Fibroblast of lung (primary cell): ENCODE measurements at regions not wholly inside any gene's neighbourhood (a gene's known extent, or its start where the extent isn't known, plus 50 kb on each side); places are given as distances from the start of the nearest gene placed in this dataset.

Source experiments
- DNase-seq, 2 donors: peaks; one replicate each; pipeline versions ENCODE4 v3.0.0 to v3.0.0-alpha.2; 2010; ENCODE audit warnings: low read depth in 2 of 2
- H2AFZ ChIP-seq: 2 replicates; pipeline ENCODE4 v1.5.1; 2012; ENCODE audit warnings: low read length, control low read depth, inconsistent platforms
- H3K27ac ChIP-seq: 2 replicates; pipeline ENCODE4 v1.5.1; 2011; ENCODE audit warnings: low read length, control low read depth; ENCODE audit not compliant: insufficient read depth
- H3K27me3 ChIP-seq: 2 replicates; pipeline ENCODE4 v1.5.1; 2011; ENCODE audit warnings: mild to moderate bottlenecking, low read length; ENCODE audit not compliant: control insufficient read depth, insufficient read depth
- H3K36me3 ChIP-seq: 2 replicates; pipeline ENCODE4 v1.5.1; 2011; ENCODE audit warnings: low read length; ENCODE audit not compliant: control insufficient read depth, insufficient read depth
- H3K4me1 ChIP-seq: 2 replicates; pipeline ENCODE4 v1.5.1; 2011; ENCODE audit warnings: low read length; ENCODE audit not compliant: control insufficient read depth, insufficient read depth; ENCODE audit errors: extremely low read depth
- H3K4me2 ChIP-seq: 2 replicates; pipeline ENCODE4 v1.5.1; 2011; ENCODE audit warnings: low read length, control low read depth; ENCODE audit not compliant: insufficient read depth; ENCODE audit errors: extremely low read depth
- H3K4me3 ChIP-seq, 4 experiments: fragments of 200-600 bp in 1 of 4; sonication (generic) in 1 of 4; replicated peaks in 1 of 4; 2 replicates each; pipeline ENCODE4 v1.5.1; 2011 to 2016; ENCODE audit warnings: low read length in 4 of 4, low read depth in 3 of 4, mild to moderate bottlenecking in 3 of 4, control low read depth in 2 of 4, inconsistent platforms in 1 of 4, mixed read lengths in 1 of 4; ENCODE audit not compliant: insufficient read depth in 1 of 4; ENCODE audit errors: control extremely low read depth in 1 of 4
- H3K79me2 ChIP-seq: 2 replicates; pipeline ENCODE4 v1.5.1; 2012; ENCODE audit warnings: mild to moderate bottlenecking, low read length, inconsistent platforms; ENCODE audit not compliant: control insufficient read depth, insufficient read depth
- H3K9ac ChIP-seq: 2 replicates; pipeline ENCODE4 v1.5.1; 2011; ENCODE audit warnings: mild to moderate bottlenecking, low read length, control low read depth; ENCODE audit not compliant: insufficient read depth
- H3K9me3 ChIP-seq: 2 replicates; pipeline ENCODE4 v1.5.1; 2012; ENCODE audit warnings: low read depth, low read length; ENCODE audit not compliant: control insufficient read depth, insufficient read depth
- H4K20me1 ChIP-seq: 2 replicates; pipeline ENCODE4 v1.5.1; 2011; ENCODE audit warnings: low read length; ENCODE audit not compliant: control insufficient read depth, insufficient read depth; ENCODE audit errors: extremely low read depth
- EZH2 ChIP-seq: IDR thresholded peaks from 2 replicates; pipeline ENCODE4 v1.5.1; 2012; ENCODE audit warnings: low read length, control low read depth, mild to moderate bottlenecking; ENCODE audit errors: missing control alignments
- TF ChIP-seq, protein P1 (sequence below), 2 donors: IDR thresholded peaks in 1 of 2; conservative IDR thresholded peaks in 1 of 2; 1 replicate in 1 of 2; 2 replicates in 1 of 2; pipeline ENCODE4 v1.5.1; 2011 to 2012; ENCODE audit warnings: low read length in 2 of 2, control low read depth in 1 of 2, inconsistent platforms in 1 of 2, low read depth in 1 of 2, mild to moderate bottlenecking in 1 of 2

DNA sequence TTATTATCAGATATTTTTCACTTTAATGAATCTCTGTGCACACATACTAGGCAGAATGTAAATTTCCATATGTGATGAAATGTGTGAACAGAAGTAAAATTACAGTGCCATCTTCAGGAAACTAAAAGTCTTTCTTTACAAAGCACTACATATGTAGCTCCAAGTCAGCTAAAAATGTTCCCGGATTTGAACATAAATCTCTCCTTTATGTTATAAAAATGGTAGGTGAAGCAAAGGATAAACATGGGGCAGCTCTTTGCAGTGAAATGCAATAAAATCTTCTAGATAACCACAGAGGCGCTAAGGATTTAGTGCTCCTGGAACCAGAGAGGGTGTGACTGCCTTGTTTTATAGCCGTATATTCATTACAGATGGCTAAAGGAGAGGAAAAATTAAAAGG, 104.9 kb upstream of the C7orf33 start:
- Histone ChIP-seq H2AFZ (no peak overlapping the region), H3K4me2 (no peak overlapping the region), H3K9me3 (no peaks in the 10 kb centered on the region), H3K27me3 (no peaks in the 10 kb centered on the region), H3K4me1 (no peaks in the 10 kb centered on the region), H3K27ac (no peak overlapping the region), H3K79me2 (no peaks in the 10 kb centered on the region), H3K36me3 (no peaks in the 10 kb centered on the region), H3K4me3 (no peak overlapping the region), H3K9ac (no peak overlapping the region), H4K20me1 (no peaks in the 10 kb centered on the region)
- DNase-seq, result no peak
- TF ChIP-seq, protein P1, sequence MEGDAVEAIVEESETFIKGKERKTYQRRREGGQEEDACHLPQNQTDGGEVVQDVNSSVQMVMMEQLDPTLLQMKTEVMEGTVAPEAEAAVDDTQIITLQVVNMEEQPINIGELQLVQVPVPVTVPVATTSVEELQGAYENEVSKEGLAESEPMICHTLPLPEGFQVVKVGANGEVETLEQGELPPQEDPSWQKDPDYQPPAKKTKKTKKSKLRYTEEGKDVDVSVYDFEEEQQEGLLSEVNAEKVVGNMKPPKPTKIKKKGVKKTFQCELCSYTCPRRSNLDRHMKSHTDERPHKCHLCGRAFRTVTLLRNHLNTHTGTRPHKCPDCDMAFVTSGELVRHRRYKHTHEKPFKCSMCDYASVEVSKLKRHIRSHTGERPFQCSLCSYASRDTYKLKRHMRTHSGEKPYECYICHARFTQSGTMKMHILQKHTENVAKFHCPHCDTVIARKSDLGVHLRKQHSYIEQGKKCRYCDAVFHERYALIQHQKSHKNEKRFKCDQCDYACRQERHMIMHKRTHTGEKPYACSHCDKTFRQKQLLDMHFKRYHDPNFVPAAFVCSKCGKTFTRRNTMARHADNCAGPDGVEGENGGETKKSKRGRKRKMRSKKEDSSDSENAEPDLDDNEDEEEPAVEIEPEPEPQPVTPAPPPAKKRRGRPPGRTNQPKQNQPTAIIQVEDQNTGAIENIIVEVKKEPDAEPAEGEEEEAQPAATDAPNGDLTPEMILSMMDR (conservative IDR thresholded peaks at IDR 0.05 in 1 of 2, IDR thresholded peaks at IDR 0.05 in 1 of 2; ENCODE audit: low read depth in 1 of 2, low read length in 2 of 2), result no peak
- TF ChIP-seq EZH2, result no peak

DNA sequence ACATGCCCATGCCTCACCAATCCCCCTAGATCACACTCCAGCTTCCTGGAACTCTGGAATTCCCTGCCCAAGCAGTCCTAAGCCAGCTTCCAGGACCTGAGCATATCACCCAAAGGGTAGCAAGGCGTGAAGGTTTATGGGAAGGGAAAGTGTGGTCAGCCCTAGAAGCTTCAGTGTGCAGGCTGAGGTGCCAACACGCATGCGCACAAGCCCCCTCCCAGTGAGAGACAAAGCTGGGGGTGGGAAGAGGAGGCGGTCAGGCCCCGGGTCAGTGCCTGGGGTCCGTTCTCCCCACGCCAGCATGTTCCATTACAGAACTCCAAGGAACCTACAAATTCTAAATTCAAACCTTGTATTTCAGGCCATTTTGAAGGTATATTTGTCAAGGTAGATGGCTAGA, 103.6 kb upstream of the C7orf33 start:
- Histone ChIP-seq H3K27ac (no peak overlapping the region), H3K36me3 (no peaks in the 10 kb centered on the region), H3K4me3 (no peak overlapping the region), H3K9ac (no peak overlapping the region), H3K4me1 (no peaks in the 10 kb centered on the region), H2AFZ (no peak overlapping the region), H3K9me3 (no peaks in the 10 kb centered on the region), H3K27me3 (no peaks in the 10 kb centered on the region), H3K79me2 (no peaks in the 10 kb centered on the region), H3K4me2 (no peak overlapping the region), H4K20me1 (no peaks in the 10 kb centered on the region)
- no peak for DNase-seq
- TF ChIP-seq, protein P1 (conservative IDR thresholded peaks at IDR 0.05 in 1 of 2, IDR thresholded peaks at IDR 0.05 in 1 of 2; ENCODE audit: low read depth in 1 of 2, low read length in 2 of 2), result no peak
- no peak for TF ChIP-seq EZH2

DNA sequence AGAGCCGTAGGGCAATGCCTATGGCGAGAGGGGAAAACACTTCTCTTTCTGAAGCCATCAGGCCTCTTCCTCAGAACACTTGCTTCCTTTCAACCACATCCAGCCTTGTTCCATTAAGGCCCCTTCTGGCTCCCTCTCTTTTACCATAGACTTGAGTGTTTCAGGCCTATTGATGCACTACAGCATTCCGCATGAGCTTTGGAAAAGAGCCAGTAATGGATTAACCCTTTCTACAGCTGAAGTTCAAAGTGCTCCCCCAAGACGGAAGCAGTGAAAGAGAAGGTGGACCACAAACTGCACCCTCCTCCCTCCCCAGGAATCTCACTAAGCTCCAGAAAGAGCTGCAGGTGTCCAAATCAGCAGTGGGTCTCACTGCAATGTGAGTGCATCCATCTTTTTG, 102.7 kb upstream of the C7orf33 start:
- H3K36me3 ChIP-seq, result no peaks in the 10 kb centered on the region
- H3K4me3 ChIP-seq, result no peak overlapping the region
- H4K20me1 ChIP-seq, result no peaks in the 10 kb centered on the region
- DNase-seq, result no peak
- H3K9ac ChIP-seq, result no peak overlapping the region
- no peaks in the 10 kb centered on the region for H3K9me3 ChIP-seq
- no peaks in the 10 kb centered on the region for H3K79me2 ChIP-seq
- no peak overlapping the region for H2AFZ ChIP-seq
- H3K4me1 ChIP-seq, result no peaks in the 10 kb centered on the region
- no peaks in the 10 kb centered on the region for H3K27me3 ChIP-seq
- H3K27ac ChIP-seq, result no peak overlapping the region
- no peak for TF ChIP-seq EZH2
- H3K4me2 ChIP-seq, result no peak overlapping the region
